ENCODE measurements at regions not wholly inside any gene's neighbourhood (a gene's known extent, or its start where the extent isn't known, plus 50 kb on each side); places are given as distances from the start of the nearest gene placed in this dataset.

GRCh38 chr5:82620957-82621600 is 342.9 kb upstream of the RPS23 start:
- TF ChIP-seq, protein P1, sequence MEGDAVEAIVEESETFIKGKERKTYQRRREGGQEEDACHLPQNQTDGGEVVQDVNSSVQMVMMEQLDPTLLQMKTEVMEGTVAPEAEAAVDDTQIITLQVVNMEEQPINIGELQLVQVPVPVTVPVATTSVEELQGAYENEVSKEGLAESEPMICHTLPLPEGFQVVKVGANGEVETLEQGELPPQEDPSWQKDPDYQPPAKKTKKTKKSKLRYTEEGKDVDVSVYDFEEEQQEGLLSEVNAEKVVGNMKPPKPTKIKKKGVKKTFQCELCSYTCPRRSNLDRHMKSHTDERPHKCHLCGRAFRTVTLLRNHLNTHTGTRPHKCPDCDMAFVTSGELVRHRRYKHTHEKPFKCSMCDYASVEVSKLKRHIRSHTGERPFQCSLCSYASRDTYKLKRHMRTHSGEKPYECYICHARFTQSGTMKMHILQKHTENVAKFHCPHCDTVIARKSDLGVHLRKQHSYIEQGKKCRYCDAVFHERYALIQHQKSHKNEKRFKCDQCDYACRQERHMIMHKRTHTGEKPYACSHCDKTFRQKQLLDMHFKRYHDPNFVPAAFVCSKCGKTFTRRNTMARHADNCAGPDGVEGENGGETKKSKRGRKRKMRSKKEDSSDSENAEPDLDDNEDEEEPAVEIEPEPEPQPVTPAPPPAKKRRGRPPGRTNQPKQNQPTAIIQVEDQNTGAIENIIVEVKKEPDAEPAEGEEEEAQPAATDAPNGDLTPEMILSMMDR (IDR thresholded peaks at IDR 0.05), result no peak
- no peak for TF ChIP-seq POLR2AphosphoS5 (IDR thresholded peaks at IDR 0.05)
